ENCODE measurements at regions not wholly inside any gene's neighbourhood (a gene's known extent, or its start where the extent isn't known, plus 50 kb on each side); places are given as distances from the start of the nearest gene placed in this dataset.
"Not testable (repeated sequence)": the region's sequence is repeated elsewhere in the genome, so short reads cannot be mapped to it uniquely, and the experiment has no call there.

GRCh38 chr2:146539739-146540138, 1305.1 kb upstream of the ACVR2A start:
- not testable (repeated sequence) for DNase-seq

DNA sequence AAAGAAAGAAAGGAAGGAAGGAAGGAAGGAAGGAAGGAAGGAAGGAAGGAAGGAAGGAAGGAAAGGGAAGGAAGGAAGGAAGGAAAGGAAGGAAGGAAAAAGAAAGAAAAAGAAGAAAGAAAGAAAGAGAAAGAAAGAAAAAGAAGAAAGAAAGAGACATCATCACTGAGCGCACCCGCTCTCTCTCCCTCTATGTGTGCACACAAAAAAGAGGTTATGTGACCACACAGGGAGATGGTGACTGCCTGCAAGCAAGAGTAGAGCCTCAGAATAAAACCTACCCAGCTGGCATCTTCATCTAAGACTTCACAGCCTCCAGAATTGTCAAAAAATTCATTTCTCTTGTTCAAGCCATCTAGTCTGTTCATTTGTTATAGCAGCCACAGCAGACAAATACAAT, 1307.4 kb upstream of the ACVR2A start:
- DNase-seq = no peak

DNA sequence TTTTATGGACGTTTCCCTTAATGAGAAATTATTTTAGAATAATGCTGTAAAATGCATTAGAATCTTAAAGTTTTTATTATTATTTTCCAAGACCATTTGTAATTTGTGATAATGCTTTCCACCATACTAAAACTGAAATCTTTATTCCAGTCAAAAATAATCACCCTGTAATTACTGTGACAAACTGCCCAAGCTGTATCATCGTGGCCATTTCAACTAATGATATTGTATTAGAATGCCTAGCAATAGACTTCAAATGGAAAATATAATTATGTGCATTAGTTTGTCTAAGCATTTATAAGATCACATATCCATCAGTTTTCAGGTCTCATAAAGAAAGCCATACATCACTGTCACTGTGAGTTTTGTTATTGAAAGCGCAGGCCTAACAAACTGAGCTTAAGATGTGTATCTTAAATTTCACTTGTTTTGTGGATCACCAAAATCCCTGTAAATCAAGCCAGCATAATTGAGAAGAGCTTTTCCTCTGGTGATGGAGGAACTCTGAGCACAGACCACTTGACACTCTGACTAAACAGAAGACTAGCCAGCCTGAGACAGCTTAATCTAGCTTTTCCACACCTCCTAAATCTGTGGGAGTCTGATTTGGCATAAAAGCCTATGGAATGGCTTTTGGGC, 1312.2 kb upstream of the ACVR2A start:
- no peak for DNase-seq

GRCh38 chr2:146532009-146532408, 1312.8 kb upstream of the ACVR2A start:
- DNase-seq = no peak

DNA sequence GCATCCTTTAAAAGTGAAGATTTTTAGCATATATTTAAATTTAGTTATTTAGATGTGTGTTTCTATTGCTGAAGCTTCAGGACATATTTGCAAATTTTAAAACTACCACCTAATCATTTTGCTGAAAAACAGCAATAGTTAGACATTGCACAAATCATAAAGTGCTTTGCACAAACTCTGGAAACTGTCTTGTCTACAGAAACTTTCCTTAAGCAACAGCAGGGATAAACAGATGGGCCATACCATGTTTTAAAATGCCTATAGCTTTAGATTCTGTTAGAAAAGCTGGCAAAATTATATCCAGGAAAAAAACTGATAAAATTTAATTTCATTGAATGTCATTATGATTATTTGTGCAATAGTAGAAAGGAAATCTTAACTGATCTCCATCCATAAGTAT, 1313.9 kb upstream of the ACVR2A start:
- no peak for DNase-seq

- DNase-seq = no peak
Measured at GRCh38 chr2:146527166-146527565, 1317.7 kb upstream of the ACVR2A start.

DNA sequence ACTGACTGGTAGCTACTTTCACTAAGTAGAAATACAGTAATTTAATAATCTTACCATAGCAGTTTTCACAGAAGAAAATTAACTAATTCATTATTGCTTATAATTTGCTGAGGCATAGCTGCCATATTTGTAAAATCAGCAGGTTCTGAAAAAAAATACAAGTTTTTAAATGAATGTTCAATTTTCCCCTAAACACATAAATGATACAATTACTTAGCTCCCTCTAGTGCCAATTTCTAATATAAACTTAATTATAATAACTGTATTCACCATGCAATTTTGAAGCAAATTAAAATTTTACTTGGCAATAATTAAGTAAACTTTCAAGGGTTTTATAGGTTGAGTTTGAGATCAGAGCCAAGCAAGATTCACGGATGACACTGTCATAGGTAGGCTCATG, 1321.6 kb upstream of the ACVR2A start:
- DNase-seq = no peak

DNA sequence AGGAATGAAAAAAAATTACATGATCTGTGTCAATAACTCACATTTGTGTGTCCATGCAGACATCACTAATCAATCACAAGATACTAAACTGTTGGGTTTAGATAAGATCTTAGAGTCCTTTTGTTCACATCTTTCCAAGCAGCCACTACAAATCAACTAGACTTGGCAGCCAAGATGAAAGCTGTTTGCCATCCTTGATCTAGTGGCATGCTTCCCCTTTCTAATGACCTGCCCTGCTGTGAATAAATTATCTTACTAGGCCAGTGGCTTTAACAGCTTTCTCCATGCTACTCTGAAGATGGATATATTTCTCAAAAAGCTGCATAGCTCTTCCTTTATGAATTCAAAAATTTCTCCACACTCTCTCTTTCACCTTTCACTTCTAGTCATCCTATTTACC, 1338.0 kb upstream of the ACVR2A start:
- DNase-seq = no peak

DNA sequence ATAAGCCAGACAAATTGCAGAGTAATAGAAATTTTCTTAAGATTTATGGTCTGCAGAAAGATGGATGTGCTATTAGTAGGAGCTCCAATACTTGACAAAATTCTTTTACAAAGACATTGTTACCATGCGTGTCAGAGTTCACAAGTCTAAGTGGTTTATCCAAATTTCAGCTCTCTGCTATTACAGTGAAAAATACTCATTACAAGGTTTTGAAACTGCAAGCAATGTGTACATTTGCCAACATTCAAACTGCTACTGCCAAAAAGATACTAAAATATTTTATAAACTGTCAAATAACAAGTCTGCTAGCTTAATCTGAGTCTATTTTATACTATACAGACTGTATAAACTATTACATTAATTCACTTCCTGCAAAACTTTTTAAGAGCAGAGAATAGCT, 1341.5 kb upstream of the ACVR2A start:
- DNase-seq = no peak

- DNase-seq = no peak
Measured at GRCh38 chr2:146496248-146496647, 1348.6 kb upstream of the ACVR2A start.

GRCh38 chr2:146489386-146489785, 1355.4 kb upstream of the ACVR2A start:
- DNase-seq = no peak

- no peak for DNase-seq
Measured at GRCh38 chr2:146481629-146482028, 1363.2 kb upstream of the ACVR2A start.

- no peak for DNase-seq
Measured at GRCh38 chr2:146477383-146477782, 1367.4 kb upstream of the ACVR2A start.

DNA sequence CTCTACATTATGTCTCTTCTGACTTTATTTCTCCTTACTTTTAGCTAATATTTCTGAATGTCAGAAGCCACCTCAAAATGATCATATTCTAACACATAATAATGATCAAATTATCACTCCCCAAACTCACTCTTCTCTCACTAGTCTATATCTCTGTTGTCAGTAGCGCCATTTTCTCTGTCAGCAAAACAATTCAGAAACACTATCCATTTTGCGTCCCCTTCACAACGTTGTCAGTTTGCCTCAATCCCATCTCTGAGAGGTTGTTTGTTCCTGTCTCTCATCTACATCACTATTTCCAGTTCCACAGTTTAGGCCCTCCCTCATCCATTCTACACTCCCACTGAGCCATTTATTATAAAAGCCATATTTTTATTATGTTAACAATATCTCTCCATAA, 1376.3 kb upstream of the ACVR2A start:
- no peak for DNase-seq

DNA sequence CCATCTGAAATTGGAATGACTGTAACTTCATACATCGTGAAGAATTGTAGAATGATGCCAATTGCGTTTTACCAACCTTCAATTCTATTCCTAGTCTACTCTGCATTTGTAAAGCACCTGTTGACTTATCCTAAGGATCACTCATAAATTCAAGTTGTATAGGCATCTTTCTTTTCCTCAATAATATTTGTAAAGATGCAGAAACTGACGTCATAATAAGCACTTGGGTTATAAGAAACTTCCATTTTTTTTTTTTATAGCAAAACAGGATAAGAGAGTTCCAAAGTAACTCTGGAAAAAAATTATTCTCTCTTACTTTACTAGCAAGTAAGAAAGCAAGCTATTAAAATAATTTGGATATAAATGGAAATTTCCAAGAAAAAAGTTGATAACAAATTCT, 1377.4 kb upstream of the ACVR2A start:
- DNase-seq = no peak

DNA sequence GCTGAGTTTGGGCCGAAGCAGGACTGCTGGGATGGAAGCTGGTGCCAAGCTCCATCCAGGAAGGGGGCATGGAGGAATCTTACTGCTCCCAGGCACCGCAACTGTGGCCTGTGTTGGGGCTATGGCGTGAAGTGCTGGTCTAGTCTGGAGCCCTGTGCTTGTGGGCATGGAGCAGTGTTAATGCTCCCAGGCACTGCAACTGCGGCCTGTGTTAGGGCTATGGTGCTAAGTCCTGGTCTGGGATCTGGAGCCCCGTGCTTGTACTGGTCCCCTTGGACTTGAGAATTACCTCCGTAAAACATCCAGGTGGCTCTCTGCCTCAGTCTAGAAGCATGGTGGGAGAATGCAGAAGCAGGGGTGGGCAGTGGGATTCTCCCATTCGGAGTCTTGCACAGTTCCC, 1379.4 kb upstream of the ACVR2A start:
- no peak for DNase-seq

- no peak for DNase-seq
Measured at GRCh38 chr2:146461068-146461467, 1383.8 kb upstream of the ACVR2A start.

- no peak for DNase-seq
Measured at GRCh38 chr2:146458585-146458984, 1386.2 kb upstream of the ACVR2A start.

DNA sequence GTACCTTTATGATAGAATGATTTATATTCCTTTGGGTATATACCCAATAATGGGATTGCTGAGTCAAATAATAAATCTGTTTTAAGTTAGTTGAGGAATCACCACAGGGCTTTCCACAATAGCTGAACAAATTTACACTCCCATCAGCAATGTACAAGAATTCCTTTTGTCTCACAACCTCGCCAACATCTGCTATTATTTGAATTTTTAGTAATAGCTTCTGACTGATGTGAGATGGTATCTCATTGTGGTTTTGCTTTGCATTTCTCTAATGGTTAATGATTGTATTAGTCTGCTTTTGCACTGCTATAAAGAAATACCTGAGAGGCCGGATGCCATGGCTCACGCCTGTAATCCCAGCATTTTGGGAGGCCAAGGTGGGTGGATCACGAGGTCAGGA, 1387.6 kb upstream of the ACVR2A start:
- DNase-seq = no peak

GRCh38 chr2:146455325-146455724, 1389.5 kb upstream of the ACVR2A start:
- no peak for DNase-seq

GRCh38 chr2:146451972-146452371, 1392.9 kb upstream of the ACVR2A start:
- no peak for DNase-seq

- no peak for DNase-seq
Measured at GRCh38 chr2:146450131-146450530, 1394.7 kb upstream of the ACVR2A start.

GRCh38 chr2:146444987-146445386, 1399.8 kb upstream of the ACVR2A start:
- no peak for DNase-seq

DNA sequence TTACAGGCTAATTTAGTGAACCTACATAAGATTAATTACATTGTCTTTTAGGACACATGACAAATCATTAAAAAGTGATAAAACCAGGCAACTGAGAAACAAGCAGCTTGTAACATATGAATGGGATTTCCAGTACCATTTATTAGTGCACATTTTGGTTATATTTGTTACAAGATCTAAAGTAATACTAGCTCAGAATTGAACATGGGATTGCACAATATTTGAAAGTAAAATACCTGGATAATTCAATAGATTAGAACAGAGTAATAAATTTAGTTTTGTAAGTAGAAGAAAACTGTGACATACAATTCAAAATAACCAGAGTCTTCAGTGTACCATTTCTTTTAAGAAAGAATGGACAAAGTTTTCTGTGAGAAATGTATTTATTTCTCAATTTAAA, 1400.7 kb upstream of the ACVR2A start:
- no peak for DNase-seq

DNA sequence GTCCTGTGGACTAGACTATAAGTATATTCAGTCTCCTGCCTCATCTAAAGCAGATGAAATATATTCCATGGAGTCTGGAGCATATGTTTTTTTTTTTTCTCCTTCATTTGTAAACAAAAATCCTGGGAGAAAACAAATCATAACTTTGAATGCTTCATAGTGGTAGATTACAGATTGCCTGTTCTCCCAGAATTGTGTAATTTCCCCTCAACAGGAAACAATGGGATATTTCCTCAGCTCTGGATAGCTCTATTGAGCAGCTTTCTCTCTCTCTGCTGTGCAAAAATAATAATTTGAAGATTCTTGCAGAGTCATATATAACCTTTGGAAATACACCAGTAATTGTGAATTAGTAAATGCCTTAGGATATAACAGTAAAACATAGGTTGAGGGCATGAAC, 1406.6 kb upstream of the ACVR2A start:
- DNase-seq = no peak

GRCh38 chr2:146437712-146438111, 1407.1 kb upstream of the ACVR2A start:
- DNase-seq = no peak

All from femur (tissue), 1 donor.